Calu3 (cell line): ENCODE measurements at regions not wholly inside any gene's neighbourhood (a gene's known extent, or its start where the extent isn't known, plus 50 kb on each side); places are given as distances from the start of the nearest gene placed in this dataset.

Source experiments
- BruUV-seq: library from RNA; stranded (reverse); fragments of 400-500 nt; replicated peaks from 2 replicates; lab custom pipeline; 2021; lab: Mats Ljungman, UMichigan
- CTCF ChIA-PET: fragments of 300-600 bp; sonication (Branson Sonifier 250); formaldehyde crosslinking; loops from one replicate; lab custom pipeline; 2022; ENCODE audit warnings: antibody characterized with exemption; lab: Charles Lee
- DNase-seq: peaks from one replicate; pipeline ENCODE4 v3.0.0; 2022
- H3K27ac Mint-ChIP-seq: one replicate; pipeline ENCODE4 v1.8.0; 2022; ENCODE audit warnings: mixed read lengths; ENCODE audit not compliant: unreplicated experiment
- H3K27me3 Mint-ChIP-seq: one replicate; pipeline ENCODE4 v1.8.0; 2022; ENCODE audit warnings: mixed read lengths; ENCODE audit not compliant: unreplicated experiment
- H3K36me3 Mint-ChIP-seq: one replicate; pipeline ENCODE4 v1.8.0; 2022; ENCODE audit warnings: mild to moderate bottlenecking, moderate library complexity, mixed read lengths; ENCODE audit not compliant: insufficient read depth, unreplicated experiment
- H3K4me1 Mint-ChIP-seq: one replicate; pipeline ENCODE4 v1.8.0; 2022; ENCODE audit warnings: mild to moderate bottlenecking, low read depth, mixed read lengths; ENCODE audit not compliant: unreplicated experiment
- H3K4me3 Mint-ChIP-seq: one replicate; pipeline ENCODE4 v1.8.0; 2022; ENCODE audit warnings: mild to moderate bottlenecking, low read depth, moderate library complexity, mixed read lengths; ENCODE audit not compliant: unreplicated experiment
- H3K9me3 Mint-ChIP-seq: one replicate; pipeline ENCODE4 v1.8.0; 2022; ENCODE audit warnings: low read depth, mixed read lengths; ENCODE audit not compliant: unreplicated experiment
- CTCF ChIP-seq: fragments of 200-600 bp; IDR thresholded peaks from one replicate; pipeline ENCODE4 v1.8.0; 2022; ENCODE audit warnings: antibody characterized with exemption; ENCODE audit not compliant: unreplicated experiment
- intact Hi-C: fragments of 100-400 bp; cut with micrococcal nuclease; formaldehyde crosslinking; loops from one replicate; pipeline ENCODE4 v1.10.0; 2022; ENCODE audit not compliant: unreplicated experiment

- CTCF ChIA-PET: no interaction called here
- no peak for DNase-seq
- Mint-ChIP-seq H3K27me3 (peaks cover 71% of the 10 kb centered on the region), H3K36me3 (no peaks in the 10 kb centered on the region), H3K4me3 (no peak overlapping the region), H3K27ac (no peak overlapping the region), H3K4me1 (no peaks in the 10 kb centered on the region), H3K9me3 (no peaks in the 10 kb centered on the region)
- no peak for TF ChIP-seq CTCF
- intact Hi-C loops: no loop called here
- BruUV-seq: no TSS peak
Measured at GRCh38 chr1:25109531-25109951, 122.8 kb downstream of the SYF2 start.

GRCh38 chr1:25107643-25108010, 124.7 kb downstream of the SYF2 start:
- DNase-seq: no peak
- Mint-ChIP-seq H3K27me3 (peaks cover 71% of the 10 kb centered on the region), H3K36me3 (no peaks in the 10 kb centered on the region), H3K4me1 (no peaks in the 10 kb centered on the region), H3K9me3 (no peaks in the 10 kb centered on the region), H3K27ac (no peak overlapping the region), H3K4me3 (no peak overlapping the region)
- no TSS peak for BruUV-seq
- intact Hi-C loops: no loop called here
- CTCF ChIA-PET: no interaction called here
- TF ChIP-seq CTCF: no peak

- no peak overlapping the region for H3K27ac Mint-ChIP-seq
- intact Hi-C loops: no loop called here
- no peaks in the 10 kb centered on the region for H3K36me3 Mint-ChIP-seq
- DNase-seq: no peak
- CTCF ChIA-PET: no interaction called here
- no peaks in the 10 kb centered on the region for H3K4me1 Mint-ChIP-seq
- H3K4me3 Mint-ChIP-seq: no peak overlapping the region
- no peaks in the 10 kb centered on the region for H3K9me3 Mint-ChIP-seq
- TF ChIP-seq CTCF: no peak
- H3K27me3 Mint-ChIP-seq: peaks cover 72% of the 10 kb centered on the region
- no TSS peak for BruUV-seq
Measured at GRCh38 chr1:25106976-25107642, 125.2 kb downstream of the SYF2 start.

GRCh38 chr1:25106352-25106751, 126.0 kb downstream of the SYF2 start:
- intact Hi-C loops: no loop called here
- no peak for DNase-seq
- CTCF ChIA-PET: no interaction called here
- Mint-ChIP-seq H3K4me1 (no peaks in the 10 kb centered on the region), H3K27ac (no peak overlapping the region), H3K4me3 (no peak overlapping the region), H3K36me3 (peaks cover 5% of the 10 kb centered on the region), H3K27me3 (peaks cover 74% of the 10 kb centered on the region), H3K9me3 (no peaks in the 10 kb centered on the region)
- TF ChIP-seq CTCF: no peak
- BruUV-seq: no TSS peak
